ENCODE measurements at regions not wholly inside any gene's neighbourhood (a gene's known extent, or its start where the extent isn't known, plus 50 kb on each side); places are given as distances from the start of the nearest gene placed in this dataset.

- TF ChIP-seq SUZ12 (IDR thresholded peaks at IDR 0.05; ENCODE audit: extremely low read depth, insufficient read depth, insufficient read length) (no peak), YY1 (IDR thresholded peaks at IDR 0.05; ENCODE audit: insufficient read depth, insufficient read length) (no peak), ZNF274 (IDR thresholded peaks at IDR 0.05; ENCODE audit: low read depth, low read length) (no peak)
Measured at GRCh38 chr2:236873636-236874035, 212.1 kb upstream of the COPS8 start.

Measured in NT2/D1 (cell line).